ENCODE measurements at regions not wholly inside any gene's neighbourhood (a gene's known extent, or its start where the extent isn't known, plus 50 kb on each side); places are given as distances from the start of the nearest gene placed in this dataset.
"Not testable (repeated sequence)": the region's sequence is repeated elsewhere in the genome, so short reads cannot be mapped to it uniquely, and the experiment has no call there.

GRCh38 chr5:12193536-12193935 lies 289.3 kb upstream of the CTNND2 start:
- DNase-seq = no peak

- no peak for DNase-seq
Measured at GRCh38 chr5:12183003-12183402, 278.8 kb upstream of the CTNND2 start.

DNA sequence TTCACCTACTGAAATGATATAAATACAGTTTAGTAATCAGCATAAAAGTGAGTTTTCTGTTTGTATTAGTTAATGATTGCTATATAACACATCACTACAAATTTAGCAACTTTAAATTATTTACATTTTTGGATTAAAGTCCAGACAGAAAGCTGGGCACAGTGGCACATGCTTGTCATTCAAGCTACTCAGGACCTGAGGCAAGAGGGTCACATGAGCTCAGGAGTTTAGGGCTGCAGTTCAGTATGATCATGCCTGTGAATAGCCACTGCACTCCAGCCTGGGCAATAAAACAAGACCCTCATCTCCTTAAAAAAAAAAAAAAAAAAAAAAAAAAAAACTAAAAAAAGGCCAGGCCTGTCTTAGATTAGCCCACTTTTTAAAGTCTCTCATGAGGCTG lies 273.6 kb upstream of the CTNND2 start:
- DNase-seq = no peak

GRCh38 chr5:12177225-12177624 lies 273.0 kb upstream of the CTNND2 start:
- no peak for DNase-seq

- no peak for DNase-seq
Measured at GRCh38 chr5:12175914-12176585, 271.8 kb upstream of the CTNND2 start.

DNA sequence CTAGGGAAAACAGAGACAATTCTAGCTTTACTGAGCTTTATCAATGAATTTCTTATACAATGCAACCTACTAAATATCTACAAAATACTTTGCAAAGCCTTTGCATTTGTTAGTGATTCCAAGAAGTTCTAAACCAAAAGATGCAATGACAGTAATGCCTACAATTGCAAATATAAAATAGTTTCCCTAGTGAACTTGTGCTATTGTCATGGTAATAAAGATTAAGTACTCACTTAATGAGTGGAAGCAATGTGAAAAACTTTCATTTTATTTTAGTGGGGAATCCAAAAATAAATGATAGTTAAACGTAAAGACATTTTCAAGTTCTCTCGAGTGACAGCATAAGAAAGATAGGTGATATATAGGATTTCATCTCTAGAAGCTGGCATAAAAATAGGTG lies 270.5 kb upstream of the CTNND2 start:
- DNase-seq = no peak

- DNase-seq = no peak
Measured at GRCh38 chr5:12169536-12169935, 265.3 kb upstream of the CTNND2 start.

- DNase-seq = no peak
Measured at GRCh38 chr5:12162863-12163262, 258.6 kb upstream of the CTNND2 start.

DNA sequence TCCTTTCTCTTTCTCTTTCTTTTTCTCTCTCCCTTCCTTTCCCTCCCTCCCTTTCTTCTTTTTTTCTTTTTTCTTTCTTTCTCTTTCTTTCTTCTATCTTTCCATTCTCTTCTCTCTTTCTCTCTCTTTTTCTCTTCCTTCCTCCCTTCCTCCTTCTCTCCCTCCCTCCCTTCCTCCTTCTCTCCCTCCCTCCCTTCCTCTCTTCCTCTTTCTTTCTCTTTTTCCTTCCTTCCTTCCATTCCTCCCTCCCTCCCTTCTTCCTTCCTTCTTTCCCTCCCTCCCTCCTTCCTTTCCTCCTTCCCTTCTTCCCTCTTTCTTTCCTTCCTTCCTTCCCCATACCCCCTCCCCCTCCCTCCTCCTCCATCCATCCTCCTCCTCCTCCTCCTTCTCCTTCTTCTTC lies 243.3 kb upstream of the CTNND2 start:
- no peak for DNase-seq

DNA sequence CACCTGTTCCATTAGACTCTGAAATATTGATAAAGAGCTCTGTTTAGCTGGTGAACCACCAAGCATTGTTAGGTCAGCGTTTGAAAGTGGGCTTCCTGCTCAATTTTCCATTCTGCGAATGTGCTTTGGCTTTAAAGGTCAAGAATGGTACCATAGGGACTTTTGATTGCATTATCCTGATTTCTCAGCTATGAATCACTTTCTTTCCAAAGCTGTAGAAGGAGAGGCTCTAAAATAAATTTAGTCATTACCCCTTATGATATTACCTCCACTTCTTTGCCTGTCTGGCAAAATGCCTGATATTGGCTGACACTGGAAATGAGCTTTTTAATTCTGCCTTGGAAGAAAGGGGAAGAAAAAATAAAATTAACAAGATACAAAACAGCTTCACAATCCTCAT lies 237.2 kb upstream of the CTNND2 start:
- DNase-seq = no peak

DNA sequence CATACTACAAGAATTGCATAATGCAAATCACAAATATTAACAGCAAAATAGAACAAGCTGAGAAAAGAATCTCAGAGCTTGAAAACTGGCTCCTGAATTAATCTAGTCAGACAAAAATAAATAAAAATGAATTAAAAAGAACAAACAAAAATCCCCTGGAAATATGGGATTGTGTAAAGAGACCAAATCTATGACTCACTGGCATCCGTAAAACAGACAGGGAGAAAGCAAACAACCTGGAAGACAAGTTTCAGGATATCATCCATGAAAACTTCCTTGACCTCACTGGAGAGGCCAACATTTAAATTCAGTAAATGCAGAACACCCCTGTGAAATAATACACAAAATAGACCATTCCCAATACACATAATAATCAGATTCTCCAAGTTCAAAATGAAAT lies 229.3 kb upstream of the CTNND2 start:
- DNase-seq = no peak

- not testable (repeated sequence) for DNase-seq
Measured at GRCh38 chr5:12131020-12131419, 226.8 kb upstream of the CTNND2 start.

GRCh38 chr5:12125895-12126294 lies 221.6 kb upstream of the CTNND2 start:
- DNase-seq = no peak

DNA sequence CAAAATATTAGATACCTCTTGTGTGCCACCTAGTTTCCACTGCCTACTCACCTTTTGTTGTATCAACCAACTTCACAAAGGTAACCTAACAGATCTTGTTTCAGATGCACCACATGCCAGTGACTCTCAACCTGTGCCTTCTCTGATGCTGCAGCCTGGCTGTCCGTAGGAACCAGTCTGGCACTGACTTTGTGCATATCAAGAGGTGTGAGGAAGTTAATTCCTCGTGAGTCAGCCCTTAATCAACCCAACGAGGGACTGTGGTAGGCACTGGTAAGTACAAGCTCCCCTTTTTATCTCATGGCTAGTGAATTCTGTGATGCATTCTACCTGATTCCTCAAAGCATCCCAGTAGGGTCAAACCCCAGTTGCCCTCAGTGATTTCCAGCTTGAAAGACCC lies 215.4 kb upstream of the CTNND2 start:
- no peak for DNase-seq

DNA sequence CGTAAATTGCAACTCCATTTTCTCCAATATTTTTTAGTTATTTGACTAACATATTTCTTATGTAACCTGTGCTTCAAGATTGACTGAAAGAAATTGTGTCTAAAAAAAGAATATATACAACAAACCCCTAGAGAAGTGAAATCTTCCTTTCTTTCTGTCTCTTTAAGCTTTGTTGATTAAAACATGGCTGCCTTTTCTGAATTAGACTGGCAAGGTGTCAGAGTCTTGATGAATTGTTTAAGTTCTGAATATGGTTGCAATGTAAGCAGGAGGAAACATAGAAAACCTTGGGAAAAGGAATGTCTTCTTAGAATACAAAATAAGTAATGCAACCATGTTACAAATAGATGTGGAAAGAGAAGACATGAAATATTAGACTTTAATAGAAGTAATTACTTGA lies 209.8 kb upstream of the CTNND2 start:
- no peak for DNase-seq

- no peak for DNase-seq
Measured at GRCh38 chr5:12113062-12113461, 208.8 kb upstream of the CTNND2 start.

- DNase-seq = no peak
Measured at GRCh38 chr5:12111261-12111660, 207.0 kb upstream of the CTNND2 start.

- DNase-seq = no peak
Measured at GRCh38 chr5:12110629-12111028, 206.4 kb upstream of the CTNND2 start.

DNA sequence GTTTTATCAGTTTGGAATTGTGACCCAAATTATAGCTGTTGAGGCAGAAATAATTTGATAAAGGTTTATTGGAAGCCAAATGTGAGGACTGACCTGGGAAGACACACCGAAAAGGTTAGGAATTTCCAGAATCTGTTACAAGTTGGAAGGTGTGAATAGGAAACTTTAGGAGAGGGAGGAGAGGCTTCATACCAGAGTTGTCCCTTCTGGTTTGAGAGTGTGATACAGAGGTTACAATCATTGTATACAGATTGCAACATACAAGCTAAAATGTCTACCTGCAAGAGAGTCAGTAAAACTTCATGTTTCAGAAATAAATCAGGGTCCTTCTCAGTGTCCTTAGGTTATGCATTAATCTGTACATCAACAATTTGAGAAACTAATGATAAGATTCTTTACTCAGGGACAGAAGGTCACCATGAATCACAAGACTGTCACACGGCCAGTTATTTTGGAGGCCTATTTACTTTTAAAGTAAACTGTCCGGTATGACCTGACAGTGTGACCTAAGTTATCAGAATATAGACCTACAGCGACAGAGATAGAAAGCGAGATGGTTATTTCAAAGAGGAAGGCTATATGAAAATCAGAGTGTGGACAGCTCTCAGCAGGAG lies 204.9 kb upstream of the CTNND2 start:
- no peak for DNase-seq

- no peak for DNase-seq
Measured at GRCh38 chr5:12102151-12102550, 197.9 kb upstream of the CTNND2 start.

- DNase-seq = no peak
Measured at GRCh38 chr5:12100542-12100941, 196.3 kb upstream of the CTNND2 start.

DNA sequence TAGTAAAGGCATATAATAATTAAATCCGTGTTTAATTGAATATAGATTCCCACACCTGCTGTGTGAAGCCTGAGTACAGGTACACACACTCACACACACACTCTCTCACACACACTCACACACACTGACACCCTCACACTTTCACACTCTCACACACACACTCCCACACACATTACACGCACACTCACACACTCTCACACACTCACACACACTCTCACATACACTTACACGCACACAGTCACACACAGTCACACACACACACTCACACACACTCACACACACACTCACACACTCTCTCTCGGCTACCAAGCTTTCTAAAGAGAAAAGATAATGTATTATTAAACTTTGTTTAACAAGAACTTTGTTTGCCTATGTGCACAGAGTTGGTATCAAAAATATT lies 195.1 kb upstream of the CTNND2 start:
- no peak for DNase-seq

- no peak for DNase-seq
Measured at GRCh38 chr5:12095808-12096281, 191.6 kb upstream of the CTNND2 start.

DNA sequence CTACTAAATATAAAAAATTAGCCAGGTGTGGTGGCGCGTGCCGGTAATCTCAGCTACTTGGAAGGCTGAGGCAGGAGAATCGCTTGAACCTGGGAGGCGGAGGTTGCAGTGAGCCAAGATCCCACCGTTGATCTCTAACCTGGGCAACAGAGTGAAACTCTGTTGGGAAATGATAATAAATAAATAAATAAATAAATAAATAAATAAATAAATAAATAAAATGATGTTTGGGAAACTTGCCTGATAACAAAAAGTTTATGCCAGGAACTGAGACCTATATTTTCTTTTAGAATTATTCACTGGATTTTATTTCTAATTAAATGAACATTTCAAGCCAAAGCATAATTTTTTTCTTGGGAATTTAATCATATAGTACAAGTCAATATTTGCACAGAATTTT lies 189.3 kb upstream of the CTNND2 start:
- no peak for DNase-seq

DNA sequence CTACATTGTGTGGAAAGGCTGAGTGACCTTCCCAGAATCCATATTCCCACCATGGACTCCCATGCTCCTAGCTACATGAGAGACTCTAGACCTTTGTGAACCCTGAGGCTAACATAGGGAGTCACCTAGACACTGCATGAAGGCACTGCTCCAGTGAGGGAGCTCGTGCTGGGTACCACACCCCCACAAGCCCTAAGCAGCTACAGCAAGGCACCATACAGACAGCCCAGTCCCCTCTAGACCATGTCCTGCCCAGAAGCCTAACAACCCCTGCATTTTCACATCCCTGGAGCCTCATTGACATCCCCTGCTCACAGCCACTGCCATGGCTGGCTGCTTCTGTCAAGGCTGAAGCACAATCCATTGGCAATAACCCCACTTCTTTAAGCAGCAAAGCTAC lies 176.5 kb upstream of the CTNND2 start:
- no peak for DNase-seq

Measured in NCI-H2171 (cell line).